HEK293 (cell line): ENCODE measurements at regions not wholly inside any gene's neighbourhood (a gene's known extent, or its start where the extent isn't known, plus 50 kb on each side); places are given as distances from the start of the nearest gene placed in this dataset.

Experiments used
- CTCF ChIP-seq: fragments of 450-650 bp; formaldehyde crosslinking; IDR thresholded peaks from 2 replicates; pipeline ENCODE4 v1.5.1; 2016; ENCODE audit warnings: missing biosample characterization, missing genetic modification characterization
- FEZF1 ChIP-seq: fragments of 450-650 bp; formaldehyde crosslinking; IDR thresholded peaks from 2 replicates; pipeline ENCODE4 v1.5.1; 2016; ENCODE audit warnings: missing biosample characterization, missing genetic modification characterization
- GFI1B ChIP-seq: fragments of 450-650 bp; formaldehyde crosslinking; IDR thresholded peaks from 2 replicates; pipeline ENCODE4 v1.5.1; 2016; ENCODE audit warnings: missing biosample characterization, missing genetic modification characterization
- GLIS2 ChIP-seq: fragments of 450-650 bp; formaldehyde crosslinking; IDR thresholded peaks from 2 replicates; pipeline ENCODE4 v1.5.1; 2016; ENCODE audit warnings: missing biosample characterization, missing genetic modification characterization
- HOXC10 ChIP-seq: sonication (generic); formaldehyde crosslinking; IDR thresholded peaks from 2 replicates; pipeline ENCODE4 v1.8.1; 2023; ENCODE audit warnings: mild to moderate bottlenecking, missing genetic modification reagents
- HOXD13 ChIP-seq: sonication (generic); formaldehyde crosslinking; IDR thresholded peaks from 2 replicates; pipeline ENCODE4 v1.8.0; 2022; ENCODE audit warnings: missing genetic modification reagents, borderline replicate concordance
- SETDB1 ChIP-seq: IDR thresholded peaks from one replicate; pipeline ENCODE4 v1.6.1; 2017; ENCODE audit warnings: mild to moderate bottlenecking, low read length, moderate library complexity, mixed read lengths; ENCODE audit not compliant: insufficient read length
- ZBTB1 ChIP-seq: fragments of 450-650 bp; formaldehyde crosslinking; IDR thresholded peaks from 2 replicates; pipeline ENCODE4 v1.5.1; 2016; ENCODE audit warnings: missing biosample characterization, missing genetic modification characterization
- ZBTB44 ChIP-seq: fragments of 450-650 bp; IDR thresholded peaks from 2 replicates; pipeline ENCODE4 v1.5.1; 2018; ENCODE audit warnings: missing biosample characterization, mild to moderate bottlenecking, missing genetic modification characterization
- ZBTB7A ChIP-seq: fragments of 450-650 bp; formaldehyde crosslinking; IDR thresholded peaks from 2 replicates; pipeline ENCODE4 v1.5.1; 2016; ENCODE audit warnings: low read depth, missing biosample characterization, missing genetic modification characterization
- ZFP69B ChIP-seq: fragments of 450-650 bp; formaldehyde crosslinking; IDR thresholded peaks from 2 replicates; pipeline ENCODE4 v1.5.1; 2016; ENCODE audit warnings: missing biosample characterization, missing genetic modification characterization
- ZNF138 ChIP-seq: fragments of 450-650 bp; formaldehyde crosslinking; IDR thresholded peaks from 2 replicates; pipeline ENCODE4 v1.5.1; 2016; ENCODE audit warnings: missing biosample characterization, missing genetic modification characterization, borderline replicate concordance
- ZNF157 ChIP-seq: fragments of 450-650 bp; formaldehyde crosslinking; IDR thresholded peaks from 2 replicates; pipeline ENCODE4 v1.5.1; 2016; ENCODE audit warnings: missing biosample characterization, missing genetic modification characterization
- ZNF16 ChIP-seq: fragments of 450-650 bp; formaldehyde crosslinking; IDR thresholded peaks from 2 replicates; pipeline ENCODE4 v1.5.1; 2016; ENCODE audit warnings: low read depth, missing biosample characterization, missing genetic modification characterization
- ZNF184 ChIP-seq: fragments of 450-650 bp; IDR thresholded peaks from 2 replicates; pipeline ENCODE4 v1.5.1; 2018; ENCODE audit warnings: missing biosample characterization, mild to moderate bottlenecking, missing genetic modification characterization
- ZNF311 ChIP-seq: fragments of 450-650 bp; formaldehyde crosslinking; IDR thresholded peaks from 2 replicates; pipeline ENCODE4 v1.5.1; 2017; ENCODE audit warnings: missing biosample characterization, missing genetic modification characterization, borderline replicate concordance
- ZNF335 ChIP-seq: fragments of 450-650 bp; formaldehyde crosslinking; conservative IDR thresholded peaks from 2 replicates; pipeline ENCODE4 v1.5.1; 2016; ENCODE audit warnings: missing biosample characterization, missing genetic modification characterization
- ZNF513 ChIP-seq: fragments of 450-650 bp; IDR thresholded peaks from 2 replicates; pipeline ENCODE4 v1.5.1; 2018; ENCODE audit warnings: missing biosample characterization, missing genetic modification characterization
- ZNF624 ChIP-seq: fragments of 450-650 bp; formaldehyde crosslinking; IDR thresholded peaks from 2 replicates; pipeline ENCODE4 v1.5.1; 2017; ENCODE audit warnings: missing biosample characterization, missing genetic modification characterization
- ZNF645 ChIP-seq: fragments of 450-650 bp; formaldehyde crosslinking; IDR thresholded peaks from 2 replicates; pipeline ENCODE4; 2016; ENCODE audit warnings: missing biosample characterization, missing genetic modification characterization
- ZNF654 ChIP-seq: fragments of 450-650 bp; formaldehyde crosslinking; IDR thresholded peaks from 2 replicates; pipeline ENCODE4 v1.5.1; 2016; ENCODE audit warnings: low read depth, missing biosample characterization, missing genetic modification characterization
- ZNF658 ChIP-seq: fragments of 450-650 bp; formaldehyde crosslinking; IDR thresholded peaks from 2 replicates; pipeline ENCODE4; 2016; ENCODE audit warnings: missing biosample characterization, missing genetic modification characterization
- ZNF704 ChIP-seq: fragments of 450-650 bp; formaldehyde crosslinking; IDR thresholded peaks from 2 replicates; pipeline ENCODE4 v1.5.1; 2016; ENCODE audit warnings: missing biosample characterization, missing genetic modification characterization
- ZNF747 ChIP-seq: fragments of 450-650 bp; formaldehyde crosslinking; IDR thresholded peaks from 2 replicates; pipeline ENCODE4 v1.5.1; 2016; ENCODE audit warnings: missing biosample characterization, missing genetic modification characterization
- ZNF768 ChIP-seq: fragments of 450-650 bp; formaldehyde crosslinking; IDR thresholded peaks from 2 replicates; pipeline ENCODE4 v1.5.1; 2018; ENCODE audit warnings: missing biosample characterization, mild to moderate bottlenecking, missing genetic modification characterization
- ZNF792 ChIP-seq: fragments of 450-650 bp; formaldehyde crosslinking; IDR thresholded peaks from 2 replicates; pipeline ENCODE4 v1.5.1; 2016; ENCODE audit warnings: missing biosample characterization, missing genetic modification characterization
- ZSCAN30 ChIP-seq: fragments of 450-650 bp; IDR thresholded peaks from 2 replicates; pipeline ENCODE4 v1.5.1; 2018; ENCODE audit warnings: missing biosample characterization, mild to moderate bottlenecking, missing genetic modification characterization, moderate library complexity
- TF ChIP-seq, protein P1 (sequence below): fragments of 450-650 bp; formaldehyde crosslinking; IDR thresholded peaks from 2 replicates; pipeline ENCODE4 v1.5.1; 2016; ENCODE audit warnings: missing biosample characterization, missing genetic modification characterization
- TF ChIP-seq, protein P2 (sequence below): fragments of 450-650 bp; formaldehyde crosslinking; IDR thresholded peaks from 2 replicates; pipeline ENCODE4 v1.5.0; 2017; ENCODE audit warnings: missing biosample characterization, missing genetic modification characterization, borderline replicate concordance

DNA sequence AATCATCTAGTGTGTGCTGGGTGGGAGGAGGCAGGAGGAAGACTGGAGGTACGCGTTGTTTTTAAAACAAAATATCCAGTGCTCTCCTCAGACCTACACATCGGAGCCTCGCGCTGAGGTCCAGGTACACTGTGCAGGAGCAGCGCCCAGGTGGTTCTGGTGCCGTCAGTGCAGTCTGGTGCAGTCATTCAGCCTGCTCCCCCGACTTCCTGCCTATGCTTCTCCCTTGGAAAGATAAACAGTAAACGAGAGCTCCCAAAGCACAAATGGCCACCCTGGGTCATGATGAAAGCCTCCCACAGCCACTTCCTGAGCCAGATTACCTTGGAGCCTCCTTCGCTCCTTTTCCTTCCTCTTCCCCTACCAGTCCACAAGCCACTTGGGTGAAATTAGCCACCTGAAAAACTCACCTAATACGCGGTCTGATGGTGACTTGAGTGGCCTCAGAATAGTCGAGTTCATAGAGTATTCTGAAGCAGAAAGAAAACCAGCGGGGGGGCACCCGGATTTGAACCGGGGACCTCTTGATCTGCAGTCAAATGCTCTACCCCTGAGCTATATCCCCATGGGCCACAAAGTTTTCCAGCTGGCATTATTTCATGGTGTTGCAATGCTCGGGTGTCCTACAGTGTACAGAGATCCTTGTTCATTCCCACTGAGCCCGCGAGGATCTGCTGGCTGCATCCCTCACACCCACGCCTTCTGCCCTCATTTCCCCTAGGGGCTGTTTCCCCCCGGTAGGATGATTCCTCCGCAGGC, 82.5 kb downstream of the ZNF467 start (continued):
- no peak for TF ChIP-seq ZNF645
- peak; percentile 52 for TF ChIP-seq ZNF513
- TF ChIP-seq ZNF16 (tag by site-specific recombination): no peak
- TF ChIP-seq ZNF138 (tag by site-specific recombination): no peak
- TF ChIP-seq CTCF (tag by site-specific recombination): no peak
- no peak for TF ChIP-seq ZNF747 (tag by site-specific recombination)
- TF ChIP-seq, protein P1, sequence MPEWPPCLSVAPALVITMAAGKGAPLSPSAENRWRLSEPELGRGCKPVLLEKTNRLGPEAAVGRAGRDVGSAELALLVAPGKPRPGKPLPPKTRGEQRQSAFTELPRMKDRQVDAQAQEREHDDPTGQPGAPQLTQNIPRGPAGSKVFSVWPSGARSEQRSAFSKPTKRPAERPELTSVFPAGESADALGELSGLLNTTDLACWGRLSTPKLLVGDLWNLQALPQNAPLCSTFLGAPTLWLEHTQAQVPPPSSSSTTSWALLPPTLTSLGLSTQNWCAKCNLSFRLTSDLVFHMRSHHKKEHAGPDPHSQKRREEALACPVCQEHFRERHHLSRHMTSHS (tag by site-specific recombination): no peak
- TF ChIP-seq ZNF335 (tag by site-specific recombination): peak; percentile 52
- peak; percentile 8; the same call in 1 of the 2 replicates for TF ChIP-seq FEZF1 (tag by site-specific recombination)
- no peak for TF ChIP-seq ZNF658 (tag by site-specific recombination)
- TF ChIP-seq ZNF624 (tag by site-specific recombination): no peak
- TF ChIP-seq HOXD13 (CRISPR knock-in tag): no peak
- TF ChIP-seq ZBTB7A (tag by site-specific recombination): no peak
- no peak for TF ChIP-seq ZBTB44 (tag by site-specific recombination)
- no peak for TF ChIP-seq SETDB1
- TF ChIP-seq ZBTB1 (tag by site-specific recombination): no peak
- no peak for TF ChIP-seq ZNF654 (tag by site-specific recombination)
- peak; percentile 68; the same call in 1 of the 2 replicates for TF ChIP-seq ZFP69B (tag by site-specific recombination)
- no peak for TF ChIP-seq GFI1B (tag by site-specific recombination)
- no peak for TF ChIP-seq HOXC10
- TF ChIP-seq, protein P2, sequence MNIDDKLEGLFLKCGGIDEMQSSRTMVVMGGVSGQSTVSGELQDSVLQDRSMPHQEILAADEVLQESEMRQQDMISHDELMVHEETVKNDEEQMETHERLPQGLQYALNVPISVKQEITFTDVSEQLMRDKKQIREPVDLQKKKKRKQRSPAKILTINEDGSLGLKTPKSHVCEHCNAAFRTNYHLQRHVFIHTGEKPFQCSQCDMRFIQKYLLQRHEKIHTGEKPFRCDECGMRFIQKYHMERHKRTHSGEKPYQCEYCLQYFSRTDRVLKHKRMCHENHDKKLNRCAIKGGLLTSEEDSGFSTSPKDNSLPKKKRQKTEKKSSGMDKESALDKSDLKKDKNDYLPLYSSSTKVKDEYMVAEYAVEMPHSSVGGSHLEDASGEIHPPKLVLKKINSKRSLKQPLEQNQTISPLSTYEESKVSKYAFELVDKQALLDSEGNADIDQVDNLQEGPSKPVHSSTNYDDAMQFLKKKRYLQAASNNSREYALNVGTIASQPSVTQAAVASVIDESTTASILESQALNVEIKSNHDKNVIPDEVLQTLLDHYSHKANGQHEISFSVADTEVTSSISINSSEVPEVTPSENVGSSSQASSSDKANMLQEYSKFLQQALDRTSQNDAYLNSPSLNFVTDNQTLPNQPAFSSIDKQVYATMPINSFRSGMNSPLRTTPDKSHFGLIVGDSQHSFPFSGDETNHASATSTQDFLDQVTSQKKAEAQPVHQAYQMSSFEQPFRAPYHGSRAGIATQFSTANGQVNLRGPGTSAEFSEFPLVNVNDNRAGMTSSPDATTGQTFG: no peak
- TF ChIP-seq ZNF792 (tag by site-specific recombination): no peak
- peak; percentile 27; the same call in 1 of the 2 replicates for TF ChIP-seq ZNF768 (tag by site-specific recombination)
- peak; percentile 76 for TF ChIP-seq GLIS2 (tag by site-specific recombination)
- peak; percentile 80; the same call in 1 of the 2 replicates for TF ChIP-seq ZNF184 (tag by site-specific recombination)
- TF ChIP-seq ZNF157 (tag by site-specific recombination): no peak
- no peak for TF ChIP-seq ZNF311 (tag by site-specific recombination)
- no peak for TF ChIP-seq ZNF704 (tag by site-specific recombination)
- TF ChIP-seq ZSCAN30 (tag by site-specific recombination): peak; percentile 99
